ENCODE measurements at regions not wholly inside any gene's neighbourhood (a gene's known extent, or its start where the extent isn't known, plus 50 kb on each side); places are given as distances from the start of the nearest gene placed in this dataset.

GRCh38 chr3:17799312-17799711, 56.9 kb upstream of the TBC1D5 start:
- TF ChIP-seq CTCF (IDR thresholded peaks at IDR 0.05 in 4 of 5, conservative IDR thresholded peaks at IDR 0.05 in 1 of 5) (no peak), POLR2A (IDR thresholded peaks at IDR 0.05) (no peak)
